Keratinocyte (primary cell): ENCODE measurements at regions not wholly inside any gene's neighbourhood (a gene's known extent, or its start where the extent isn't known, plus 50 kb on each side); places are given as distances from the start of the nearest gene placed in this dataset.

Experiments used
- CTCF ChIP-seq, 3 experiments: IDR thresholded peaks in 1 of 3; conservative IDR thresholded peaks in 1 of 3; optimal IDR thresholded peaks in 1 of 3; 2 replicates in 2 of 3; 3 replicates in 1 of 3; pipeline versions ENCODE3 to v1.5.1; 2011; ENCODE audit warnings: low read length in 3 of 3, mild to moderate bottlenecking in 3 of 3, moderate library complexity in 2 of 3, control low read depth in 1 of 3, inconsistent platforms in 1 of 3; ENCODE audit not compliant: insufficient read depth in 2 of 3; ENCODE audit errors: extremely low read depth in 1 of 3
- EZH2 ChIP-seq: IDR thresholded peaks from one replicate; pipeline ENCODE4 v1.6.1; 2012; ENCODE audit warnings: inconsistent platforms, mild to moderate bottlenecking, low read length, moderate library complexity

GRCh38 chr6:144335914-144336313 is 50.8 kb downstream of the UTRN start:
- TF ChIP-seq CTCF (optimal IDR thresholded peaks at IDR 0.05 in 1 of 3, IDR thresholded peaks at IDR 0.05 in 1 of 3, conservative IDR thresholded peaks at IDR 0.05 in 1 of 3; ENCODE audit: extremely low read depth in 1 of 3, insufficient read depth in 2 of 3, low read length in 3 of 3) (no peak), EZH2 (no peak)
